HepG2 (cell line): ENCODE measurements at regions not wholly inside any gene's neighbourhood (a gene's known extent, or its start where the extent isn't known, plus 50 kb on each side); places are given as distances from the start of the nearest gene placed in this dataset.
A peak's percentile ranks its signal among the peaks of the same experiment; 100 is the strongest.

Source experiments
- ATAC-seq: fragments of 200-7000 bp; cut with Tn5 transposase; 3 replicates; pipeline ENCODE4 v1.9.1; 2020; ENCODE audit warnings: mild to moderate bottlenecking, moderate library complexity
- BruUV-seq: library from RNA; stranded (reverse); fragments of 400-500 nt; replicated peaks from 2 replicates; lab custom pipeline; 2021; lab: Mats Ljungman, UMichigan
- CTCF ChIA-PET: fragments of 300-600 bp; formaldehyde crosslinking; extraction: SDS; loops from one replicate; lab custom pipeline; 2021; ENCODE audit warnings: low total read pairs, inconsistent platforms, low intra/inter-chr PET ratio; lab: Yijun Ruan, JAX
- POLR2A ChIA-PET: fragments of 350-600 bp; sonication (Branson Sonifier 250); formaldehyde crosslinking; loops from one replicate; lab custom pipeline; 2020; ENCODE audit warnings: antibody characterized with exemption, inconsistent platforms; lab: Yijun Ruan, JAX
- DNase-seq: peaks from one replicate; pipeline ENCODE4 v3.0.0-alpha.2; 2015; ENCODE audit warnings: low spot score
- FAIRE-seq: peaks from 3 replicates; lab custom pipeline; 2011; peaks lifted over from hg19 to GRCh38; lab: Jason Lieb, UNC
- H2AFZ ChIP-seq: one replicate; pipeline ENCODE4 v1.6.1; 2011; ENCODE audit warnings: low read length, inconsistent platforms
- H3K27ac ChIP-seq: fragments of 300-600 bp; 3 replicates; pipeline ENCODE4 v1.8.0; 2011; ENCODE audit warnings: mixed run types, mild to moderate bottlenecking, mixed read lengths, low read length, inconsistent platforms; ENCODE audit not compliant: insufficient read depth; ENCODE audit errors: extremely low read length
- H3K27me3 ChIP-seq, 2 experiments: fragments of 200-600 bp in 1 of 2; 2 replicates in 1 of 2; 3 replicates in 1 of 2; pipeline versions ENCODE4 v1.6.0 to v1.8.0; 2011; ENCODE audit warnings: low read length in 2 of 2, mild to moderate bottlenecking in 2 of 2, moderate library complexity in 2 of 2, inconsistent platforms in 1 of 2; ENCODE audit not compliant: insufficient read depth in 2 of 2, control insufficient read depth in 1 of 2
- H3K36me3 ChIP-seq, 2 experiments: fragments of 200-600 bp in 1 of 2; replicated peaks in 1 of 2; 2 replicates in 1 of 2; 3 replicates in 1 of 2; pipeline versions ENCODE4 v1.5.1 to v1.8.0; 2011; ENCODE audit warnings: low read length in 2 of 2, inconsistent platforms in 1 of 2; ENCODE audit not compliant: insufficient read depth in 2 of 2, control insufficient read depth in 1 of 2
- H3K4me1 ChIP-seq: 2 replicates; pipeline ENCODE4 v1.5.1; 2012; ENCODE audit warnings: low read length, inconsistent platforms; ENCODE audit not compliant: insufficient read depth
- H3K4me2 ChIP-seq: 2 replicates; pipeline ENCODE4 v1.6.0; 2011; ENCODE audit warnings: low read depth, low read length, inconsistent platforms
- H3K4me3 ChIP-seq, 3 experiments: fragments of 200-600 bp in 1 of 3; sonication (generic), shearing (Covaris generic) in 1 of 3; replicated peaks in 1 of 3; 2 replicates each; pipeline ENCODE4 v1.5.1; 2011 to 2016; ENCODE audit warnings: low read length in 3 of 3, inconsistent platforms in 2 of 3, low read depth in 2 of 3, mild to moderate bottlenecking in 2 of 3, control low read depth in 1 of 3, mixed read lengths in 1 of 3; ENCODE audit not compliant: insufficient read depth in 1 of 3
- H3K79me2 ChIP-seq: one replicate; pipeline ENCODE4 v1.6.1; 2011; ENCODE audit warnings: low read length, inconsistent platforms; ENCODE audit not compliant: insufficient read depth
- H3K9ac ChIP-seq: 2 replicates; pipeline ENCODE4 v1.6.0; 2011; ENCODE audit warnings: mild to moderate bottlenecking, low read depth, low read length, inconsistent platforms; ENCODE audit not compliant: insufficient read depth
- H3K9me3 ChIP-seq: 2 replicates; pipeline ENCODE4 v1.5.1; 2012; ENCODE audit warnings: mild to moderate bottlenecking, low read length
- H4K20me1 ChIP-seq: 2 replicates; pipeline ENCODE4 v1.6.0; 2011; ENCODE audit warnings: inconsistent platforms, mild to moderate bottlenecking, low read length, moderate library complexity; ENCODE audit not compliant: insufficient read depth
- NFE2L2 ChIP-seq: fragments of 150-350 bp; IDR thresholded peaks from 2 replicates; pipeline ENCODE4 v1.6.1; 2014; ENCODE audit warnings: low read length
- ZNF235 ChIP-seq: sonication (generic); formaldehyde crosslinking; IDR thresholded peaks from 2 replicates; pipeline ENCODE4 v1.8.1; 2023; ENCODE audit warnings: mild to moderate bottlenecking, missing genetic modification reagents, borderline replicate concordance
- WGBS: methylation state at CpG from one replicate; pipeline ENCODE4 v1.1.6; 2017; ENCODE audit warnings: low lambda C conversion rate; 5-methylcytosine and 5-hydroxymethylcytosine counted together
- in situ Hi-C: cut with HindIII; loops from 2 replicates; pipeline ENCODE4 v1.10.0; 2017; ENCODE audit warnings: low pct_unique_long_range_greater_than_20kb; ENCODE audit not compliant: extremely low pct_ligation_motif_present
- intact Hi-C: fragments of 100-400 bp; cut with micrococcal nuclease; formaldehyde crosslinking; loops from one replicate; pipeline ENCODE4 v1.10.0; 2022; ENCODE audit not compliant: unreplicated experiment
- microRNA-seq: library from miRNA; unstranded; fragments of <30 nt; microRNA quantifications from one replicate; pipeline ENCODE4, GENCODE V29; 2020
- small RNA-seq, 3 experiments: library from RNA; depleted of rRNA; stranded (forward); fragments of <200 nt; gene quantifications; one replicate each; pipeline ENCODE3, GENCODE V24; 2012; ENCODE audit warnings: low read depth in 2 of 3, low replicate concordance in 1 of 3; ENCODE audit not compliant: insufficient read length in 3 of 3, insufficient read depth in 2 of 3
- TF ChIP-seq, protein P1 (sequence below): sonication (generic); formaldehyde crosslinking; IDR thresholded peaks from 2 replicates; pipeline ENCODE4 v1.5.1; 2020; ENCODE audit warnings: missing genetic modification reagents, mild to moderate bottlenecking, borderline replicate concordance
- TF ChIP-seq, protein P2 (sequence below): sonication (generic); formaldehyde crosslinking; IDR thresholded peaks from 2 replicates; pipeline ENCODE4 v1.5.1; 2020; ENCODE audit warnings: missing genetic modification reagents, mild to moderate bottlenecking, borderline replicate concordance

DNA sequence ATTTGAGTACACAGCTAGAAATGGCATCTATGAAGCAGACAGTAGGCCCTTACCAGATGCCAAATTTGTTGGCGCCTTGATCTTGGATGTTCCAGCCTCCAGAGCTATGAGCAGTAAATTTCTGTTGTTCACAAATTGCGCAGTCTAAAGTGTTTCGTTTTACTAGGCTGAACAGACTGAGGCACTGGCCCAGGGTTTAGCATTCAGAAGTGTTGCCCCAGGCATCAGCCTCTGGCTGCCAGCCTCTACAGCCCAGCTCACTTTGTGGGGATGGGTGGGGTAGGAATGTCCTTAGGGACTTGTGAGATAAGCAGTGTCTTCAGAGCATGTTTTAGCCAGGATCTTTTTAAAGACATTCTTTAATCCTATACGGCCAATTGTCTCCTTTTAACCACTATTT is 51.5 kb upstream of the MGAT5 start:
- POLR2A ChIA-PET = no interaction called here
- ATAC-seq (no peak), FAIRE-seq (no peak), DNase-seq (no peak)
- Histone ChIP-seq H3K9ac (no peak overlapping the region), H3K27me3 (no peaks in the 10 kb centered on the region), H3K9me3 (no peaks in the 10 kb centered on the region), H2AFZ (no peak overlapping the region), H3K79me2 (peaks cover 35% of the 10 kb centered on the region), H3K4me3 (no peak overlapping the region), H3K27ac (no peak overlapping the region), H3K36me3 (no peaks in the 10 kb centered on the region), H3K4me2 (no peak overlapping the region), H4K20me1 (peaks cover 10% of the 10 kb centered on the region; the same call in 1 of the 2 replicates), H3K4me1 (peaks cover 34% of the 10 kb centered on the region)
- no TSS peak for BruUV-seq
- 100% methylated on average over 4 of the region's 4 CpGs for WGBS
- CTCF ChIA-PET = no interaction called here
- TF ChIP-seq, protein P1, sequence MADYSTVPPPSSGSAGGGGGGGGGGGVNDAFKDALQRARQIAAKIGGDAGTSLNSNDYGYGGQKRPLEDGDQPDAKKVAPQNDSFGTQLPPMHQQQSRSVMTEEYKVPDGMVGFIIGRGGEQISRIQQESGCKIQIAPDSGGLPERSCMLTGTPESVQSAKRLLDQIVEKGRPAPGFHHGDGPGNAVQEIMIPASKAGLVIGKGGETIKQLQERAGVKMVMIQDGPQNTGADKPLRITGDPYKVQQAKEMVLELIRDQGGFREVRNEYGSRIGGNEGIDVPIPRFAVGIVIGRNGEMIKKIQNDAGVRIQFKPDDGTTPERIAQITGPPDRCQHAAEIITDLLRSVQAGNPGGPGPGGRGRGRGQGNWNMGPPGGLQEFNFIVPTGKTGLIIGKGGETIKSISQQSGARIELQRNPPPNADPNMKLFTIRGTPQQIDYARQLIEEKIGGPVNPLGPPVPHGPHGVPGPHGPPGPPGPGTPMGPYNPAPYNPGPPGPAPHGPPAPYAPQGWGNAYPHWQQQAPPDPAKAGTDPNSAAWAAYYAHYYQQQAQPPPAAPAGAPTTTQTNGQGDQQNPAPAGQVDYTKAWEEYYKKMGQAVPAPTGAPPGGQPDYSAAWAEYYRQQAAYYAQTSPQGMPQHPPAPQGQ (CRISPR knock-in tag) = no peak
- TF ChIP-seq, protein P2, sequence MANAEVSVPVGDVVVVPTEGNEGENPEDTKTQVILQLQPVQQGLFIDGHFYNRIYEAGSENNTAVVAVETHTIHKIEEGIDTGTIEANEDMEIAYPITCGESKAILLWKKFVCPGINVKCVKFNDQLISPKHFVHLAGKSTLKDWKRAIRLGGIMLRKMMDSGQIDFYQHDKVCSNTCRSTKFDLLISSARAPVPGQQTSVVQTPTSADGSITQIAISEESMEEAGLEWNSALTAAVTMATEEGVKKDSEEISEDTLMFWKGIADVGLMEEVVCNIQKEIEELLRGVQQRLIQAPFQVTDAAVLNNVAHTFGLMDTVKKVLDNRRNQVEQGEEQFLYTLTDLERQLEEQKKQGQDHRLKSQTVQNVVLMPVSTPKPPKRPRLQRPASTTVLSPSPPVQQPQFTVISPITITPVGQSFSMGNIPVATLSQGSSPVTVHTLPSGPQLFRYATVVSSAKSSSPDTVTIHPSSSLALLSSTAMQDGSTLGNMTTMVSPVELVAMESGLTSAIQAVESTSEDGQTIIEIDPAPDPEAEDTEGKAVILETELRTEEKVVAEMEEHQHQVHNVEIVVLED (CRISPR knock-in tag) = no peak
- intact Hi-C loops = no loop called here
- in situ Hi-C loops = loop anchor here (25.0 kb wide), 1 partner anchor 315 kb away; no protein-coding TSS in a partner anchor

GRCh38 chr2:134203175-134203574 is 50.7 kb upstream of the MGAT5 start:
- Histone ChIP-seq H3K9ac (no peak overlapping the region), H3K27ac (no peak overlapping the region), H3K79me2 (peaks cover 37% of the 10 kb centered on the region), H4K20me1 (peaks cover 16% of the 10 kb centered on the region; the same call in 1 of the 2 replicates), H3K27me3 (no peaks in the 10 kb centered on the region), H3K4me3 (no peak overlapping the region), H3K36me3 (no peaks in the 10 kb centered on the region), H2AFZ (no peak overlapping the region), H3K4me1 (peaks cover 29% of the 10 kb centered on the region), H3K4me2 (no peak overlapping the region), H3K9me3 (no peaks in the 10 kb centered on the region)
- ATAC-seq = no peak
- CTCF ChIA-PET = no interaction called here
- DNase-seq = no peak
- TF ChIP-seq NFE2L2 (peak; percentile 37; the same call in 1 of the 2 replicates), ZNF235 (no peak)
- POLR2A ChIA-PET = no interaction called here
- in situ Hi-C loops (loop anchor here (25.0 kb wide), 1 partner anchor 316 kb away; no protein-coding TSS in a partner anchor), intact Hi-C loops (no loop called here)
- no TSS peak for BruUV-seq
- FAIRE-seq = no peak

Small RNA genes lying in the stretch of these regions (microRNA-seq; reads per million reads assigned to microRNA genes)
- gene MIR3679 = 8.9 reads per million, percentile 43 among the genes with 10 or more reads in this experiment

Small RNA genes lying in the stretch of these regions (small RNA-seq; reads per million reads assigned to genes)
- 0 reads per million in 3 experiments for gene MIR3679
